B cell (primary cell): ENCODE measurements at regions not wholly inside any gene's neighbourhood (a gene's known extent, or its start where the extent isn't known, plus 50 kb on each side); places are given as distances from the start of the nearest gene placed in this dataset.

Source experiments
- ATAC-seq: fragments of 200-7000 bp; cut with Tn5 transposase; one replicate; pipeline ENCODE4 v1.10.0; 2021; ENCODE audit warnings: low read depth, mild to moderate bottlenecking, moderate number of reproducible peaks, moderate library complexity
- CTCF ChIA-PET: fragments of 350-600 bp; sonication (Branson Sonifier 250); formaldehyde crosslinking; loops from one replicate; lab custom pipeline; 2021; ENCODE audit warnings: antibody characterized with exemption, inconsistent platforms; lab: Charles Lee
- POLR2A ChIA-PET: fragments of 350-600 bp; sonication (Branson Sonifier 250); formaldehyde crosslinking; loops from one replicate; lab custom pipeline; 2021; ENCODE audit warnings: antibody characterized with exemption; lab: Charles Lee
- DNase-seq: peaks from one replicate; pipeline ENCODE4 v3.0.0; 2013
- H2AFZ ChIP-seq: 2 replicates; pipeline ENCODE4 v1.6.1; 2012; ENCODE audit warnings: mild to moderate bottlenecking, low read depth, low read length; ENCODE audit not compliant: insufficient read depth, poor library complexity, severe bottlenecking
- H3K27ac ChIP-seq, 2 donors: 1 replicate in 1 of 2; 2 replicates in 1 of 2; pipeline ENCODE4 v1.5.1; 2012 to 2013; ENCODE audit warnings: low read length in 2 of 2, mild to moderate bottlenecking in 2 of 2, moderate library complexity in 1 of 2
- H3K27me3 ChIP-seq, 4 experiments: fragments of 200-600 bp in 1 of 4; sonication (generic) in 1 of 4; replicated peaks in 1 of 4; 1 replicate in 2 of 4; 2 replicates in 2 of 4; pipeline versions ENCODE4 v1.6.1 to v1.7.0; 2013 to 2016; ENCODE audit warnings: low read length in 3 of 4, mild to moderate bottlenecking in 2 of 4, mixed read lengths in 1 of 4, moderate library complexity in 1 of 4; ENCODE audit not compliant: insufficient read depth in 4 of 4, control insufficient read depth in 3 of 4; ENCODE audit errors: control extremely low read depth in 1 of 4
- H3K36me3 ChIP-seq, 2 experiments: replicated peaks in 1 of 2; 1 replicate in 1 of 2; 2 replicates in 1 of 2; pipeline versions ENCODE4 v1.6.1 to v1.7.1; 2013; ENCODE audit warnings: low read length in 1 of 2; ENCODE audit not compliant: insufficient read depth in 2 of 2, control insufficient read depth in 1 of 2; ENCODE audit errors: control extremely low read depth in 1 of 2, extremely low read depth in 1 of 2
- H3K4me1 ChIP-seq, 2 donors: fragments of 200-600 bp in 1 of 2; sonication (generic) in 1 of 2; 1 replicate in 1 of 2; 2 replicates in 1 of 2; pipeline versions ENCODE4 v1.5.1 to v1.6.1; 2013 to 2017; ENCODE audit warnings: low read length in 2 of 2; ENCODE audit not compliant: control insufficient read depth in 2 of 2, insufficient read depth in 2 of 2
- H3K4me2 ChIP-seq: replicated peaks from 2 replicates; pipeline ENCODE3; 2012; ENCODE audit warnings: mild to moderate bottlenecking, low read depth, low read length; ENCODE audit not compliant: poor library complexity, severe bottlenecking
- H3K4me3 ChIP-seq, 5 experiments: fragments of 200-600 bp in 1 of 5; sonication (generic) in 1 of 5; 1 replicate in 3 of 5; 2 replicates in 2 of 5; pipeline versions ENCODE4 v1.5.1 to v1.7.0; 2011 to 2016; ENCODE audit warnings: low read length in 4 of 5, mild to moderate bottlenecking in 4 of 5, low read depth in 2 of 5, control low read depth in 1 of 5, moderate library complexity in 1 of 5; ENCODE audit not compliant: insufficient read depth in 1 of 5; ENCODE audit errors: control extremely low read depth in 1 of 5, extremely low read depth in 1 of 5
- H3K79me2 ChIP-seq: fragments of 200-600 bp; sonication (generic); one replicate; pipeline ENCODE4 v1.6.0; 2016; ENCODE audit warnings: low read length; ENCODE audit not compliant: control insufficient read depth, insufficient read depth
- H3K9ac ChIP-seq: fragments of 200-600 bp; sonication (generic); 2 replicates; pipeline ENCODE4 v1.6.1; 2017; ENCODE audit warnings: mild to moderate bottlenecking, low read length, moderate library complexity
- H3K9me3 ChIP-seq, 3 donors: one replicate each; pipeline versions ENCODE4 v1.6.1 to v1.7.1; 2013; ENCODE audit warnings: low read length in 2 of 3; ENCODE audit not compliant: control insufficient read depth in 2 of 3, insufficient read depth in 1 of 3; ENCODE audit errors: control extremely low read depth in 1 of 3
- H4K20me1 ChIP-seq: 2 replicates; pipeline ENCODE4 v1.6.0; 2012; ENCODE audit warnings: mild to moderate bottlenecking, low read length; ENCODE audit not compliant: insufficient read depth, control insufficient read depth, poor library complexity, severe bottlenecking
- H3K27ac Mint-ChIP-seq: one replicate; pipeline ENCODE4 v1.8.0; 2021; ENCODE audit warnings: mixed read lengths
- H3K27me3 Mint-ChIP-seq: one replicate; pipeline ENCODE4 v1.8.0; 2021; ENCODE audit warnings: mixed read lengths
- H3K4me1 Mint-ChIP-seq: one replicate; pipeline ENCODE4 v1.8.0; 2021; ENCODE audit warnings: mixed read lengths
- H3K4me3 Mint-ChIP-seq: one replicate; pipeline ENCODE4 v1.8.0; 2021; ENCODE audit warnings: mixed read lengths
- H3K9me3 Mint-ChIP-seq: one replicate; pipeline ENCODE4 v1.8.0; 2022; ENCODE audit warnings: mixed read lengths; ENCODE audit not compliant: insufficient read depth
- CTCF ChIP-seq: fragments of 200-600 bp; IDR thresholded peaks from one replicate; pipeline ENCODE4 v1.8.0; 2022; ENCODE audit warnings: antibody characterized with exemption, mild to moderate bottlenecking
- EZH2 ChIP-seq: IDR thresholded peaks from 2 replicates; pipeline ENCODE4 v1.6.1; 2012; ENCODE audit warnings: borderline replicate concordance, low read depth, mild to moderate bottlenecking, moderate library complexity, low read length; ENCODE audit not compliant: insufficient read depth, poor library complexity, severe bottlenecking
- WGBS: methylation state at CpG from one replicate; pipeline ENCODE4 v1.1.5; 2013; ENCODE audit warnings: missing lambda C conversion rate; ENCODE audit not compliant: insufficient coverage; 5-methylcytosine and 5-hydroxymethylcytosine counted together
- intact Hi-C: fragments of 100-400 bp; cut with micrococcal nuclease; formaldehyde crosslinking; loops from one replicate; pipeline ENCODE4 v1.10.0; 2022

- ATAC-seq (no peak), DNase-seq (no peak)
- Histone ChIP-seq H4K20me1 (no peaks in the 10 kb centered on the region), H3K9ac (no peak overlapping the region), H3K4me3 (no peak overlapping the region), H2AFZ (peak overlapping the region; percentile 53), H3K4me2 (peak overlapping the region; percentile 67), H3K9me3 (no peaks in the 10 kb centered on the region), H3K27ac (peak overlapping the region; percentile 85 to 95), H3K79me2 (peaks cover 24% of the 10 kb centered on the region), H3K36me3 (no peaks in the 10 kb centered on the region), H3K27me3 (no peaks in the 10 kb centered on the region), H3K4me1 (peaks cover 52 to 53% of the 10 kb centered on the region in 2 donors)
- no peak for TF ChIP-seq CTCF
- no peak for TF ChIP-seq EZH2
- 73% methylated on average over 3 of the region's 4 CpGs for WGBS
- peak overlapping the region; percentile 17 for H3K4me3 Mint-ChIP-seq
- peak overlapping the region; percentile 94 for H3K27ac Mint-ChIP-seq
- peaks cover 50% of the 10 kb centered on the region for H3K4me1 Mint-ChIP-seq
- no peaks in the 10 kb centered on the region for H3K9me3 Mint-ChIP-seq
- intact Hi-C loops: no loop called here
- ChIA-PET POLR2A (interaction anchor here (0.7 to 7.4 kb wide), 8 partner anchors 9 to 73 kb away, joined by 3 to 169 read pairs (median 8); no protein-coding TSS in a partner anchor), CTCF (interaction anchor here (1.2 to 3.8 kb wide), 9 partner anchors 11 to 84 kb away, joined by 6 to 50 read pairs (median 16); no protein-coding TSS in a partner anchor)
- no peaks in the 10 kb centered on the region for H3K27me3 Mint-ChIP-seq
Measured at GRCh38 chr15:92833106-92833433, 67.1 kb upstream of the CHD2 start.

GRCh38 chr15:92833493-92834271 lies 66.4 kb upstream of the CHD2 start:
- H3K9ac ChIP-seq: no peak overlapping the region
- intact Hi-C loops: no loop called here

More at GRCh38 chr15:92833493-92834271, 66.4 kb upstream of the CHD2 start:
- CTCF ChIA-PET: interaction anchor here (0.7 to 3.8 kb wide), 8 partner anchors 12 to 84 kb away, joined by 3 to 50 read pairs (median 14); no protein-coding TSS in a partner anchor
- peaks cover 55% of the 10 kb centered on the region for H3K4me1 Mint-ChIP-seq
- DNase-seq (no peak), ATAC-seq (no peak)
- WGBS: 92% methylated on average over 4 of the region's 5 CpGs
- Histone ChIP-seq H3K9me3 (no peaks in the 10 kb centered on the region), H3K79me2 (peaks cover 22% of the 10 kb centered on the region), H3K4me3 (no peak overlapping the region), H3K4me2 (peak overlapping the region; percentile 67), H2AFZ (peak overlapping the region; percentile 53), H3K27ac (peak overlapping the region; percentile 85 to 95), H3K27me3 (no peaks in the 10 kb centered on the region), H3K4me1 (peaks cover 52 to 53% of the 10 kb centered on the region in 2 donors), H4K20me1 (no peaks in the 10 kb centered on the region), H3K36me3 (no peaks in the 10 kb centered on the region)
- peak overlapping the region; percentile 94 for H3K27ac Mint-ChIP-seq
- TF ChIP-seq EZH2 (no peak), CTCF (no peak)
- H3K27me3 Mint-ChIP-seq: no peaks in the 10 kb centered on the region
- peak overlapping the region; percentile 63 for H3K4me3 Mint-ChIP-seq
- H3K9me3 Mint-ChIP-seq: no peaks in the 10 kb centered on the region
- POLR2A ChIA-PET: interaction anchor here (0.7 to 7.4 kb wide), 7 partner anchors 9 to 49 kb away, joined by 4 to 169 read pairs (median 9); no protein-coding TSS in a partner anchor
